Esophagus muscularis mucosa (tissue), 4 donors: ENCODE measurements at regions not wholly inside any gene's neighbourhood (a gene's known extent, or its start where the extent isn't known, plus 50 kb on each side); places are given as distances from the start of the nearest gene placed in this dataset.

Source experiments
- DNase-seq: peaks from one replicate; pipeline ENCODE4 v3.0.0-alpha.2; 2017; ENCODE audit errors: extremely low spot score
- H3K27ac ChIP-seq, 4 donors: fragments of 200-600 bp; sonication (generic); replicated peaks in 1 of 4; 1 replicate in 3 of 4; 2 replicates in 1 of 4; pipeline ENCODE4 v1.5.1; 2016 to 2019; ENCODE audit warnings: mild to moderate bottlenecking in 1 of 4
- H3K27me3 ChIP-seq, 4 donors: fragments of 200-600 bp; sonication (generic); one replicate each; pipeline versions ENCODE4 v1.5.1 to v1.6.0; 2016 to 2019
- H3K36me3 ChIP-seq, 4 donors: fragments of 200-600 bp; sonication (generic); one replicate each; pipeline ENCODE4 v1.5.1; 2016 to 2019
- H3K4me1 ChIP-seq, 4 donors: fragments of 200-600 bp; sonication (generic); one replicate each; pipeline ENCODE4 v1.5.1; 2016 to 2019
- H3K4me3 ChIP-seq, 4 donors: fragments of 200-600 bp; sonication (generic); 1 replicate in 2 of 4; 2 replicates in 2 of 4; pipeline ENCODE4 v1.5.1; 2016 to 2019; ENCODE audit warnings: mild to moderate bottlenecking in 4 of 4, moderate library complexity in 1 of 4
- H3K9me3 ChIP-seq, 4 donors: fragments of 200-600 bp; sonication (generic); 1 replicate in 3 of 4; 2 replicates in 1 of 4; pipeline ENCODE4 v1.5.1; 2016 to 2019
- EP300 ChIP-seq: sonication (generic); formaldehyde crosslinking; IDR thresholded peaks from one replicate; pipeline ENCODE4 v1.6.1; 2017; ENCODE audit warnings: antibody characterized with exemption
- POLR2A ChIP-seq: fragments of 450-650 bp; IDR thresholded peaks from one replicate; pipeline ENCODE4 v1.6.1; 2017; ENCODE audit warnings: antibody characterized with exemption, moderate library complexity, mild to moderate bottlenecking, low read depth
- POLR2AphosphoS5 ChIP-seq, 2 donors: sonication (generic); formaldehyde crosslinking; IDR thresholded peaks; one replicate each; pipeline ENCODE4 v1.6.1; 2017; ENCODE audit warnings: antibody characterized with exemption in 2 of 2
- WGBS: methylation state at CpG from one replicate; pipeline ENCODE4 v1.1.5; 2018; 5-methylcytosine and 5-hydroxymethylcytosine counted together
- intact Hi-C: fragments of 100-400 bp; cut with DNase I; formaldehyde crosslinking; loops from one replicate; pipeline ENCODE4 v1.15.1; 2023
- TF ChIP-seq, protein P1 (sequence below), 3 experiments: fragments of 200-600 bp in 2 of 3; fragments of 450-650 bp in 1 of 3; sonication (generic) in 2 of 3; IDR thresholded peaks; one replicate each; pipeline ENCODE4 v1.5.1; 2017 to 2019; ENCODE audit warnings: antibody characterized with exemption in 3 of 3, mild to moderate bottlenecking in 2 of 3, moderate library complexity in 1 of 3

DNA sequence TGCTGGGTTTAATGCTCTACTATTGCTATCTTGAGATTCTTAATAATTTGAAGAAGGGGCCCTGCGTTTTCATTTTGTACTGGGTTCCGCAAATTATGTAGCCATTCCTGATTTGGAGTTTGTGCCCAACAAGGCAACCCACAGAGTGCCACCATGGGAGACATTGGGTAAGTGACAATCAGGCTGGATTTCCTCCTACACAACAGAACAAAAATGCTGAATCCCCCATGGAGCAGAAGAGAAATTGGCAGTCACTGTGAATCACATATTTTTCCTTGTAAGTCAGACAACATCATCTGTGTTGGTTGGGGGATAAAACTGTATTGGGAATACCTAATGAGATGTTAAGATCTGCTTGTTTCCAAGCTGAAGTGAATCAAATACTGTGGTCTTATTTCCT, 80.9 kb downstream of the CNGA2 start:
- TF ChIP-seq, protein P1, sequence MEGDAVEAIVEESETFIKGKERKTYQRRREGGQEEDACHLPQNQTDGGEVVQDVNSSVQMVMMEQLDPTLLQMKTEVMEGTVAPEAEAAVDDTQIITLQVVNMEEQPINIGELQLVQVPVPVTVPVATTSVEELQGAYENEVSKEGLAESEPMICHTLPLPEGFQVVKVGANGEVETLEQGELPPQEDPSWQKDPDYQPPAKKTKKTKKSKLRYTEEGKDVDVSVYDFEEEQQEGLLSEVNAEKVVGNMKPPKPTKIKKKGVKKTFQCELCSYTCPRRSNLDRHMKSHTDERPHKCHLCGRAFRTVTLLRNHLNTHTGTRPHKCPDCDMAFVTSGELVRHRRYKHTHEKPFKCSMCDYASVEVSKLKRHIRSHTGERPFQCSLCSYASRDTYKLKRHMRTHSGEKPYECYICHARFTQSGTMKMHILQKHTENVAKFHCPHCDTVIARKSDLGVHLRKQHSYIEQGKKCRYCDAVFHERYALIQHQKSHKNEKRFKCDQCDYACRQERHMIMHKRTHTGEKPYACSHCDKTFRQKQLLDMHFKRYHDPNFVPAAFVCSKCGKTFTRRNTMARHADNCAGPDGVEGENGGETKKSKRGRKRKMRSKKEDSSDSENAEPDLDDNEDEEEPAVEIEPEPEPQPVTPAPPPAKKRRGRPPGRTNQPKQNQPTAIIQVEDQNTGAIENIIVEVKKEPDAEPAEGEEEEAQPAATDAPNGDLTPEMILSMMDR (IDR thresholded peaks at IDR 0.05), result no peak
- TF ChIP-seq POLR2A, result no peak
- no peak for TF ChIP-seq POLR2AphosphoS5 (IDR thresholded peaks at IDR 0.05)
- TF ChIP-seq EP300, result no peak
- 67% methylated on average over 2 of the region's 2 CpGs for WGBS
- DNase-seq, result no peak
- Histone ChIP-seq H3K4me1 (no peaks in the 10 kb centered on the region), H3K4me3 (no peak overlapping the region), H3K27ac (no peak overlapping the region), H3K27me3 (no peaks in the 10 kb centered on the region), H3K36me3 (no peaks in the 10 kb centered on the region), H3K9me3 (no peaks in the 10 kb centered on the region)
- intact Hi-C loops, result no loop called here

DNA sequence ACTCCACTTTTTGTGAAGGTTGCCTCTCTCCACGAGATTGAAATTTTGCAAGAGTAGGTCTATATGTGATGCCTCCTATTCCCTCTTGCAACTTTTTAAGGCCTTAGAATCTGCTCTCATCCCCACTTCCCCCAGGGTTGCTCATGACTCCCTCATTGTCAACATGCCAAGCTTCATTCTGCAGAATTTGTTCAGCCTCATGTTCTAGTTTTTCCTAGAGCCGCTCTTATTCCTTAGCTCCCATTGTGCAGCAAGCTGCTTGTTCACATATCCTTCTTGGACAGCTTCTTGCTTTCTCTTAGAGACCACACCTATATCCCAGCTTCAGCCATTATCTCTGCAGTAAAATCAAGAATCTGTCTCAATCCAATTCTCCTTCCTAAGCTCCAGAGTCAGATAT, 82.4 kb downstream of the CNGA2 start:
- no peak for DNase-seq
- whole genome bisulfite sequencing, result 28% methylated on average over 2 of the region's 2 CpGs
- no peak overlapping the region for H3K27ac ChIP-seq
- intact Hi-C loops, result no loop called here
- no peak overlapping the region for H3K4me3 ChIP-seq
- no peaks in the 10 kb centered on the region for H3K36me3 ChIP-seq
- H3K4me1 ChIP-seq, result no peaks in the 10 kb centered on the region
- H3K9me3 ChIP-seq, result no peaks in the 10 kb centered on the region
- TF ChIP-seq EP300 (no peak), POLR2A (no peak), POLR2AphosphoS5 (IDR thresholded peaks at IDR 0.05) (no peak)
- TF ChIP-seq, protein P1 (IDR thresholded peaks at IDR 0.05), result no peak
- no peaks in the 10 kb centered on the region for H3K27me3 ChIP-seq

DNA sequence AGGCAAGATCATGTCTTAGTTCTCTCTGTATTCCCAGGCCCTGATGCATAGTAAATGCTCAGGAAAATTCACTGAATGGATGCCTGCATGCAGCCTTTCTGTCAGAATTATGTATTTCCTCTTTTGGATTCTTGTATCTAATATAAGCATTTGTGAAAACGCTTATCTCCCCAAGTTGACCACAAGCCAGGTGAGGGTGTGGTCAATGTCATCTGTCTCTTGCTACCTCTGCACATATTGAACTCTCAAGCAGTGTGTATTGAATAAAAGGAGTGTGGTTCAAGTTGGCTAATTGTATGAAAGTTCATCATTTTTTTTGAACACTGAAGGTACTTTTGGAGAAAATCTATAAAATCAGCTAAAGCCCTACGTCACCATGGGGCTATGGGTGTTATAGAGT, 84.3 kb downstream of the CNGA2 start:
- no peak overlapping the region for H3K27ac ChIP-seq
- no peaks in the 10 kb centered on the region for H3K4me1 ChIP-seq
- WGBS, result 48% methylated on average over 2 of the region's 2 CpGs
- no peak for TF ChIP-seq POLR2A
- TF ChIP-seq, protein P1 (IDR thresholded peaks at IDR 0.05), result no peak
- TF ChIP-seq EP300, result no peak
- TF ChIP-seq POLR2AphosphoS5 (IDR thresholded peaks at IDR 0.05), result no peak
- DNase-seq, result no peak
- H3K9me3 ChIP-seq, result no peaks in the 10 kb centered on the region
- no peaks in the 10 kb centered on the region for H3K36me3 ChIP-seq
- H3K4me3 ChIP-seq, result no peak overlapping the region
- intact Hi-C loops, result no loop called here
- H3K27me3 ChIP-seq, result no peaks in the 10 kb centered on the region

DNA sequence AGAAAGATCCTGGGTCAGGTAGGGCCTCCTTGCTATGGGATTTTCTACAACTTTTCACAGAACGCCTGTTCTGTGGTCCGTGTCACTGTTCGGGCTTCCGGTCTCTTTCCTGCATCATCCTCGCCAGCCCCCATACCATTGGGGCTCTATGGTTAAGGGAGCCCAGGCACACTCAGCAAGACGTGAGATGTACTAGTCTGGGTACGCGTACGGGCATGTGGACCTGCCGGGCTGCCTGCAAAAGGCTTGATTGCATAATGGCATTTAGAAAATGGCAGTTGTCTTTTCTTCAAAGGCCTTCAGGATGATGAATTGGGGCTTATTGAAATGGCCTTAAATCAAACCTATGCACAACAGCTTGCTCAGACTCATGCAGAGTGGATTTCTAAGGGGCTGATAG, 86.7 kb downstream of the CNGA2 start:
- H3K4me3 ChIP-seq, result no peak overlapping the region
- DNase-seq, result no peak
- no peak overlapping the region for H3K27ac ChIP-seq
- intact Hi-C loops, result no loop called here
- no peak for TF ChIP-seq EP300
- TF ChIP-seq, protein P1 (IDR thresholded peaks at IDR 0.05), result no peak
- TF ChIP-seq POLR2AphosphoS5 (IDR thresholded peaks at IDR 0.05), result no peak
- no peak for TF ChIP-seq POLR2A
- no peaks in the 10 kb centered on the region for H3K4me1 ChIP-seq
- WGBS, result 78% methylated on average over 5 of the region's 10 CpGs
- H3K36me3 ChIP-seq, result no peaks in the 10 kb centered on the region
- no peaks in the 10 kb centered on the region for H3K27me3 ChIP-seq
- H3K9me3 ChIP-seq, result no peaks in the 10 kb centered on the region

DNA sequence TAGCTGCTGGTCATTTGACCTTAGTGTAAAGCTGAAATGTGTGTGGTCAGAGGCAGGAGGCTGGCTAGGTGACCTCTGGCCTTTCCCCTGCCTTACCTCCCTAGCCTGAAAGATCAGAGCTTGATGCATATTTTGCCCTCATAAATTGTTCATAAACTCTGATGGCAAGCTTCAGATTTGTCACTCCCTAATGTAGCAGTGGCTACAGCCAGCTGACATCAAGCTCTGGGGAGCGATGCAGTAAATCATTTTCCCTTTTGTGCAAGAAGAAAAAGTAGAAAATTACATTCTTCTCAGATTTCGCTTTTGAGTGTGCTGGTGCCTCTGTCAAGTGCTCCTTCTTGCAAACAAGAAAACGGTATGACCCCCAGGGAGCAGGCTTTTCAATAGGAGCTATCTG, 87.7 kb upstream of the MAGEA4 start:
- Histone ChIP-seq H3K27me3 (no peaks in the 10 kb centered on the region), H3K4me3 (no peak overlapping the region), H3K9me3 (no peaks in the 10 kb centered on the region), H3K4me1 (no peaks in the 10 kb centered on the region), H3K27ac (no peak overlapping the region), H3K36me3 (no peaks in the 10 kb centered on the region)
- intact Hi-C loops, result no loop called here
- 60% methylated on average over 3 of the region's 3 CpGs for WGBS
- DNase-seq, result no peak
- no peak for TF ChIP-seq POLR2A
- no peak for TF ChIP-seq EP300
- TF ChIP-seq, protein P1 (IDR thresholded peaks at IDR 0.05), result no peak
- TF ChIP-seq POLR2AphosphoS5 (IDR thresholded peaks at IDR 0.05), result no peak
